ENCODE measurements at regions not wholly inside any gene's neighbourhood (a gene's known extent, or its start where the extent isn't known, plus 50 kb on each side); places are given as distances from the start of the nearest gene placed in this dataset.

GRCh38 chr5:89016741-89017303 is 133.8 kb upstream of the MEF2C start:
- no peak overlapping the region for H3K4me2 ChIP-seq (ENCODE audit: low read length)
- H3K36me3 ChIP-seq (ENCODE audit: control insufficient read depth, insufficient read depth, low read length): no peaks in the 10 kb centered on the region
- no peak overlapping the region for H2AFZ ChIP-seq
- no peaks in the 10 kb centered on the region for H3K4me1 ChIP-seq
- H3K9me3 ChIP-seq (ENCODE audit: control insufficient read depth, low read length): no peaks in the 10 kb centered on the region
- no peaks in the 10 kb centered on the region for H3K27me3 ChIP-seq (ENCODE audit: control insufficient read depth, insufficient read depth, low read length)
- no peaks in the 10 kb centered on the region for H3K79me2 ChIP-seq
- no peak overlapping the region for H3K27ac ChIP-seq
- TF ChIP-seq CTCF (IDR thresholded peaks at IDR 0.05): no peak
- no peak overlapping the region for H3K4me3 ChIP-seq (ENCODE audit: low read depth, low read length)
- no peak overlapping the region for H3K9ac ChIP-seq

- Histone ChIP-seq H3K27me3 (ENCODE audit: control insufficient read depth, insufficient read depth, low read length) (no peaks in the 10 kb centered on the region), H2AFZ (no peak overlapping the region), H3K9ac (no peak overlapping the region), H3K79me2 (no peaks in the 10 kb centered on the region), H3K9me3 (ENCODE audit: control insufficient read depth, low read length) (no peaks in the 10 kb centered on the region), H3K4me2 (ENCODE audit: low read length) (no peak overlapping the region), H3K4me1 (no peaks in the 10 kb centered on the region), H3K27ac (no peak overlapping the region), H3K4me3 (ENCODE audit: low read depth, low read length) (no peak overlapping the region), H3K36me3 (ENCODE audit: control insufficient read depth, insufficient read depth, low read length) (no peaks in the 10 kb centered on the region)
- TF ChIP-seq CTCF (IDR thresholded peaks at IDR 0.05): no peak
Observed at GRCh38 chr5:89015409-89015808, 132.4 kb upstream of the MEF2C start.

GRCh38 chr5:89011778-89012711 is 129.1 kb upstream of the MEF2C start:
- TF ChIP-seq CTCF (IDR thresholded peaks at IDR 0.05): no peak
- no peaks in the 10 kb centered on the region for H3K9me3 ChIP-seq (ENCODE audit: control insufficient read depth, low read length)
- H3K27me3 ChIP-seq (ENCODE audit: control insufficient read depth, insufficient read depth, low read length): no peaks in the 10 kb centered on the region
- H3K36me3 ChIP-seq (ENCODE audit: control insufficient read depth, insufficient read depth, low read length): no peaks in the 10 kb centered on the region
- H3K79me2 ChIP-seq: no peaks in the 10 kb centered on the region
- H3K4me2 ChIP-seq (ENCODE audit: low read length): no peak overlapping the region
- no peaks in the 10 kb centered on the region for H3K4me1 ChIP-seq
- no peak overlapping the region for H3K4me3 ChIP-seq (ENCODE audit: low read depth, low read length)
- no peak overlapping the region for H3K27ac ChIP-seq
- H3K9ac ChIP-seq: no peak overlapping the region
- no peak overlapping the region for H2AFZ ChIP-seq

GRCh38 chr5:89010512-89010911 is 127.5 kb upstream of the MEF2C start:
- no peak overlapping the region for H2AFZ ChIP-seq

More at GRCh38 chr5:89010512-89010911, 127.5 kb upstream of the MEF2C start:
- Histone ChIP-seq H3K4me1 (no peaks in the 10 kb centered on the region), H3K79me2 (no peaks in the 10 kb centered on the region), H3K9me3 (ENCODE audit: control insufficient read depth, low read length) (no peaks in the 10 kb centered on the region), H3K27ac (no peak overlapping the region), H3K9ac (no peak overlapping the region), H3K27me3 (ENCODE audit: control insufficient read depth, insufficient read depth, low read length) (no peaks in the 10 kb centered on the region), H3K36me3 (ENCODE audit: control insufficient read depth, insufficient read depth, low read length) (no peaks in the 10 kb centered on the region), H3K4me3 (ENCODE audit: low read depth, low read length) (no peak overlapping the region), H3K4me2 (ENCODE audit: low read length) (no peak overlapping the region)
- no peak for TF ChIP-seq CTCF (IDR thresholded peaks at IDR 0.05)

Measured in parathyroid adenoma (tissue), 2 donors.